BLaER1 (cell line): ENCODE measurements at regions not wholly inside any gene's neighbourhood (a gene's known extent, or its start where the extent isn't known, plus 50 kb on each side); places are given as distances from the start of the nearest gene placed in this dataset.
"Not testable (repeated sequence)": the region's sequence is repeated elsewhere in the genome, so short reads cannot be mapped to it uniquely, and the experiment has no call there.

Experiments
- H3K27ac ChIP-seq: shearing (Covaris generic); formaldehyde crosslinking; 2 replicates; pipeline ENCODE4 v1.8.1; 2022
- H3K27me3 ChIP-seq: shearing (Covaris generic); formaldehyde crosslinking; 2 replicates; pipeline ENCODE4 v1.8.1; 2022
- H3K36me3 ChIP-seq: shearing (Covaris generic); formaldehyde crosslinking; 2 replicates; pipeline ENCODE4 v1.8.1; 2022
- H3K4me1 ChIP-seq: shearing (Covaris generic); formaldehyde crosslinking; 2 replicates; pipeline ENCODE4 v1.8.1; 2022
- H3K4me2 ChIP-seq: shearing (Covaris generic); formaldehyde crosslinking; 2 replicates; pipeline ENCODE4 v1.8.1; 2022
- H3K4me3 ChIP-seq: shearing (Covaris generic); formaldehyde crosslinking; 2 replicates; pipeline ENCODE4 v1.8.1; 2022
- H3K9ac ChIP-seq: shearing (Covaris generic); formaldehyde crosslinking; 2 replicates; pipeline ENCODE4 v1.8.1; 2022
- H3K9me3 ChIP-seq: shearing (Covaris generic); formaldehyde crosslinking; 2 replicates; pipeline ENCODE4 v1.8.1; 2022
- H4K20me1 ChIP-seq: shearing (Covaris generic); formaldehyde crosslinking; 2 replicates; pipeline ENCODE4 v1.8.1; 2022
- Cebpa-rat ChIP-seq: shearing (Covaris generic); IDR thresholded peaks from 2 replicates; pipeline ENCODE4 v1.8.1; 2022

DNA sequence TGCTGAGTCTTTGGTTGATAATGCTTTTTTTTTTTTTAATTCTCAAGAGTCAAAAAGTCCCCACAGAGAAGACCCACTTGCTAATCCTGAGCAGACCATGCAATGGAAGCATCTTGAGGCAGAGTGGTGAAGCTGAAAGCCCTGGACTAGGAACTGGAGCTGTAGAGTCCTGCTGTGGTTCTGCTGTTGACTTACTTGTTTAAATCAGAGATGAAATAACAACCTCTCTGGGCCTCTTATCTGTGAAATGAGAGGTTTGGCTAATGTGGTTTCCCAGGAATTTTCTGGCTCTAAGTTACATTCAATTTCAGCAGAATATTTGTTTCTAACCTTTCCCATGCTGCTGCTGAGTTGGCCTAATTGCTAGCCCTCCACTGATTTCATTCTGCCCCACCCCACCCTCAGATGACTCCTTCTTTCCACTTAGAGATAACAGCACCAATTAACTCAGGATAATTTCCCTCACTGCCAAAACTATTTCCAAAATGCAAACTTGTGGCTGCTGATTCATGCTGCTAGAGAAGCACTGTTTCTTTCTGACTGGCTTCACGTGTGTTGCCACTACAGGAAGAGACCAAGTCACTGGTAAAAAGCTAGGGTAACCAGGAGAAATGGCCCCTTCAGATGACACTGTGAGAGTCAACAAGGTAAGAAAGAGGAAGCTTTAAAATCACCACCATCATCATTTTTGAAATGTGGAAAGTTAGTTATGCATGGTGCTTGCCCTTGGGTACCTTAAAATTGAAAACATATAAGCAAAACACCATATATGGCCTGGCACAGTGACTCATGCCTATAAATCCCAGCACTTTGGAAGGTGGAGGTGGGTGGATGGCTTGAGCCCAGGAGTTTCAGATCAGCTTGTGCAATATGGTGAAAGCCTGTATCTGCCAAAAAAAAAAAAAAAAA is 326.4 kb downstream of the DCHS2 start:
- no peaks in the 10 kb centered on the region for H4K20me1 ChIP-seq
- no peak overlapping the region for H3K4me3 ChIP-seq
- H3K27me3 ChIP-seq, result no peaks in the 10 kb centered on the region
- no peaks in the 10 kb centered on the region for H3K9me3 ChIP-seq
- no peaks in the 10 kb centered on the region for H3K4me1 ChIP-seq
- no peak overlapping the region for H3K27ac ChIP-seq
- H3K36me3 ChIP-seq, result no peaks in the 10 kb centered on the region
- no peak overlapping the region for H3K4me2 ChIP-seq
- H3K9ac ChIP-seq, result no peak overlapping the region
- TF ChIP-seq Cebpa-rat, result no peak

DNA sequence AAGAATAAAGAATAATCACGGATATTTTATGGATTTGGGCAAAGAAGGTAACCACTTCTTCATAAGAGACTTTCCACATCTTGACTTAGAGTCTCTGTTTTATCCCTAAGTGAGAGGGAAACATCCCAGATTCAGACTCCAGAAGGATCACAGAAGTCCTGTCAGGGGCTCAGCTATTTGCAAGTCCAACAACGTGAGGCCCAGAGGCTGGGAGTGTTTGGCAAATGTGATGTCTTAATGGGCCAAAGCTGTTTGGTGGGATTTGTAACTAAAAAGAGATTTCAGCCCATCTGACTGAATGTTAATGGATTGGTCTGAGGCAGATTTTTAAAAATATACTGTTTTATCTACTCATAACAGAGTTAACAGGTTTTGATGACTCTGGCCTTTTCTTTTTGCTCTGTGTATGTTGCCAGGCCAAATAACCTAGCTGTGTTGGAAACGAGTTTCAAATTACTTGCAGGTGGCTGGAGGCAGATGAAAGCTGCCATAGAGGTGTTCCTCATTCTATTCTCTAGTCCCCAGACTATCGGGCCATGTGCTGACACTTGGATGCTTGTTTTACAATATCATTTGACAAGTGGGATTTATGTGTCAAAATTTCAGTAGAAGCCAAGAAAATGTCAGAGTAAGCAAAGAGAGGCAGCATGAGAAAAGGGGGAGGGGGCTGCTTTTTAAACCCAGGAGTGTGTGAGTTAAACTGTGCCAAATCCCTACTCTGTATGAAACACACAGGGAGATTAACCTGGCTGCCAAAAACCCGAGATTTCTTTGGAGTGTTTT is 330.9 kb downstream of the DCHS2 start:
- H3K4me1 ChIP-seq, result no peaks in the 10 kb centered on the region
- H3K36me3 ChIP-seq, result no peaks in the 10 kb centered on the region
- no peak overlapping the region for H3K4me2 ChIP-seq
- no peak overlapping the region for H3K27ac ChIP-seq
- no peaks in the 10 kb centered on the region for H3K27me3 ChIP-seq
- H3K4me3 ChIP-seq, result no peak overlapping the region
- H4K20me1 ChIP-seq, result no peaks in the 10 kb centered on the region
- no peaks in the 10 kb centered on the region for H3K9me3 ChIP-seq
- no peak overlapping the region for H3K9ac ChIP-seq
- no peak for TF ChIP-seq Cebpa-rat

GRCh38 chr4:154158361-154159155 is 333.0 kb downstream of the DCHS2 start:
- Histone ChIP-seq H3K27me3 (no peaks in the 10 kb centered on the region), H3K4me1 (no peaks in the 10 kb centered on the region), H3K9ac (no peak overlapping the region), H3K27ac (no peak overlapping the region), H3K4me2 (no peak overlapping the region), H3K36me3 (no peaks in the 10 kb centered on the region), H4K20me1 (no peaks in the 10 kb centered on the region), H3K9me3 (no peaks in the 10 kb centered on the region), H3K4me3 (no peak overlapping the region)
- TF ChIP-seq Cebpa-rat, result no peak

- Histone ChIP-seq H3K4me1 (peaks cover 4% of the 10 kb centered on the region; the same call in 1 of the 2 replicates), H3K9ac (no peak overlapping the region), H3K4me2 (no peak overlapping the region), H4K20me1 (no peaks in the 10 kb centered on the region), H3K27me3 (no peaks in the 10 kb centered on the region), H3K4me3 (no peak overlapping the region), H3K27ac (no peak overlapping the region), H3K36me3 (no peaks in the 10 kb centered on the region), H3K9me3 (no peaks in the 10 kb centered on the region)
- no peak for TF ChIP-seq Cebpa-rat
Observed at GRCh38 chr4:154152546-154152945, 339.1 kb downstream of the DCHS2 start.

- not testable (repeated sequence) for H3K36me3 ChIP-seq, H3K9ac ChIP-seq, H3K27ac ChIP-seq, H3K27me3 ChIP-seq, H3K4me2 ChIP-seq, H4K20me1 ChIP-seq, H3K4me1 ChIP-seq, H3K9me3 ChIP-seq, H3K4me3 ChIP-seq
Observed at GRCh38 chr4:154149236-154149635, 342.4 kb downstream of the DCHS2 start.

DNA sequence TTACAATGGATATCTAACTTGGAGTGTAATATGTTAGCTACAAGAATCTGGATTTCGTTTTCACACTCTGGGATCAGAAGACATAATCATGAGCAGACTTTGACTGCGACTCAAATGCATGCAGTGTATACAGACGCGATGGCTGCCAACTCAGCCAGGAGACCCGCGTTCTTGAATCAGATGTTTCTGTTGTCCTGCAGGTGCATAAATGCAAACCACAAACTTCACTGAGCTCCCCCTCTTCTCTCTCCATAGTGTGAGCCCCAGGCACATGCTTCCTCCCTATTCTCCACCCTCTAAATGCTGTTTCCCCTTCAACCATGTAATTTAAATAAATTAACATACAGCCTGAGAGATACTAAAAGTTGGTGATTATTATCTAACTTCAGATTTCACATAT is 347.9 kb downstream of the DCHS2 start:
- TF ChIP-seq Cebpa-rat, result no peak
- Histone ChIP-seq H4K20me1 (no peaks in the 10 kb centered on the region), H3K4me2 (no peak overlapping the region), H3K9ac (no peak overlapping the region), H3K4me1 (no peaks in the 10 kb centered on the region), H3K27ac (no peak overlapping the region), H3K9me3 (no peaks in the 10 kb centered on the region), H3K36me3 (no peaks in the 10 kb centered on the region), H3K4me3 (no peak overlapping the region), H3K27me3 (no peaks in the 10 kb centered on the region)

- Histone ChIP-seq H3K27me3 (no peaks in the 10 kb centered on the region), H3K4me3 (no peak overlapping the region), H3K36me3 (no peaks in the 10 kb centered on the region), H3K4me2 (no peak overlapping the region), H3K4me1 (no peaks in the 10 kb centered on the region), H4K20me1 (no peaks in the 10 kb centered on the region), H3K27ac (no peak overlapping the region), H3K9ac (no peak overlapping the region), H3K9me3 (no peaks in the 10 kb centered on the region)
- TF ChIP-seq Cebpa-rat, result no peak
Observed at GRCh38 chr4:154142664-154143063, 348.9 kb downstream of the DCHS2 start.

DNA sequence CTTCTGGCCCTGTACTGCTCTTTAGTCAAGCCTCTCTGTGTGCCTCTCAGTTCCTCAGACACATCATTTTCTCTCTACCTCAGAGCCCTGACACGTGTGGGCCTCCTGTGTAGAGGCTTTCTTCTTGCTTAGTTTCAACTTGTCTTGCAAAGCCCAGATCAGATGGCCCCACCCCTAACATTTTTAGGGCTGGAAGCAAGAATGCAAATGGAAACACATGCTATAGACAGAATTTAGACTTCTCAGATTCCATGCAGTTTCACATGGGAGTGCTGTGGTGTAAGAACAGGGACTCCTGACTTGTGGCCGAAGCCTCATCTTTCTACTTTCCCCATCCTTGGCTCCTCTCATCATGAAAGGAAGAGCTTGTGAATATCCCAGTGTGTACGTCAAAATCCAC is 350.7 kb downstream of the DCHS2 start:
- Histone ChIP-seq H3K4me1 (no peaks in the 10 kb centered on the region), H3K27me3 (no peaks in the 10 kb centered on the region), H3K27ac (no peak overlapping the region), H3K9me3 (no peaks in the 10 kb centered on the region), H3K9ac (no peak overlapping the region), H4K20me1 (no peaks in the 10 kb centered on the region), H3K4me2 (no peak overlapping the region), H3K36me3 (no peaks in the 10 kb centered on the region), H3K4me3 (no peak overlapping the region)
- no peak for TF ChIP-seq Cebpa-rat

- H4K20me1 ChIP-seq, result no peaks in the 10 kb centered on the region
- no peaks in the 10 kb centered on the region for H3K9me3 ChIP-seq
- TF ChIP-seq Cebpa-rat, result no peak
- no peaks in the 10 kb centered on the region for H3K4me1 ChIP-seq
- no peak overlapping the region for H3K4me2 ChIP-seq
- H3K9ac ChIP-seq, result no peak overlapping the region
- no peaks in the 10 kb centered on the region for H3K36me3 ChIP-seq
- H3K27ac ChIP-seq, result no peak overlapping the region
- H3K27me3 ChIP-seq, result no peaks in the 10 kb centered on the region
- H3K4me3 ChIP-seq, result no peak overlapping the region
Observed at GRCh38 chr4:154137320-154137905, 348.5 kb upstream of the SFRP2 start.
